Neural progenitor cell (in vitro differentiated cells): ENCODE measurements at regions not wholly inside any gene's neighbourhood (a gene's known extent, or its start where the extent isn't known, plus 50 kb on each side); places are given as distances from the start of the nearest gene placed in this dataset.

Source experiments
- DNase-seq: peaks from one replicate; pipeline ENCODE4 v3.0.0-alpha.2; 2016; ENCODE audit warnings: low spot score
- H2AFZ ChIP-seq: fragments of 200-600 bp; sonication (generic); replicated peaks from 2 replicates; pipeline ENCODE4 v1.6.1; 2016; ENCODE audit warnings: antibody characterized with exemption
- H3F3A ChIP-seq: fragments of 200-600 bp; sonication (generic); 2 replicates; pipeline ENCODE4 v1.6.1; 2016; ENCODE audit warnings: antibody characterized with exemption, low read depth
- H3K27ac ChIP-seq: fragments of 200-600 bp; sonication (generic); 2 replicates; pipeline ENCODE4 v1.5.1; 2016; ENCODE audit warnings: mild to moderate bottlenecking
- H3K27me3 ChIP-seq: fragments of 200-600 bp; sonication (generic); 2 replicates; pipeline ENCODE4 v1.6.1; 2016; ENCODE audit warnings: mild to moderate bottlenecking, moderate library complexity
- H3K36me3 ChIP-seq: fragments of 200-600 bp; sonication (generic); 2 replicates; pipeline ENCODE4 v1.5.1; 2016
- H3K4me1 ChIP-seq: fragments of 200-600 bp; sonication (generic); 2 replicates; pipeline ENCODE4 v1.6.1; 2016; ENCODE audit warnings: mixed run types
- H3K4me2 ChIP-seq: fragments of 200-600 bp; sonication (generic); 2 replicates; pipeline ENCODE4 v1.6.1; 2016
- H3K4me3 ChIP-seq: fragments of 200-600 bp; sonication (generic); 2 replicates; pipeline ENCODE4 v1.5.1; 2016
- H3K79me2 ChIP-seq: fragments of 200-600 bp; sonication (generic); 2 replicates; pipeline ENCODE4 v1.6.1; 2016; ENCODE audit warnings: low read depth
- H3K9ac ChIP-seq: fragments of 200-600 bp; sonication (generic); 2 replicates; pipeline ENCODE4 v1.6.1; 2016
- H3K9me3 ChIP-seq: fragments of 200-600 bp; sonication (generic); 2 replicates; pipeline ENCODE4 v1.5.1; 2016; ENCODE audit warnings: low read depth
- H4K20me1 ChIP-seq: fragments of 200-600 bp; sonication (generic); 2 replicates; pipeline ENCODE4 v1.6.1; 2016; ENCODE audit warnings: low read depth
- H3K27ac Mint-ChIP-seq: 3 replicates; pipeline ENCODE4 v1.8.0; 2021; ENCODE audit warnings: mixed read lengths
- H3K27me3 Mint-ChIP-seq: 2 replicates; pipeline ENCODE4 v1.8.0; 2022; ENCODE audit warnings: low read depth, mild to moderate bottlenecking, inconsistent platforms, moderate library complexity, mixed read lengths; ENCODE audit not compliant: insufficient read depth
- H3K36me3 Mint-ChIP-seq: 3 replicates; pipeline ENCODE4 v1.8.0; 2021; ENCODE audit warnings: mixed read lengths
- H3K4me1 Mint-ChIP-seq: 3 replicates; pipeline ENCODE4 v1.8.0; 2021; ENCODE audit warnings: mixed read lengths
- H3K4me3 Mint-ChIP-seq: 3 replicates; pipeline ENCODE4 v1.8.0; 2021; ENCODE audit warnings: mild to moderate bottlenecking, moderate library complexity, mixed read lengths
- H3K9me3 Mint-ChIP-seq: 3 replicates; pipeline ENCODE4 v1.8.0; 2020; ENCODE audit warnings: mixed read lengths
- EZH2 ChIP-seq: fragments of 200-600 bp; sonication (generic); IDR thresholded peaks from 2 replicates; pipeline ENCODE4 v1.6.1; 2017; ENCODE audit warnings: antibody characterized with exemption, mild to moderate bottlenecking, moderate library complexity
- EZH2phosphoT487 ChIP-seq: fragments of 200-600 bp; sonication (generic); IDR thresholded peaks from 2 replicates; pipeline ENCODE4 v1.6.1; 2017; ENCODE audit warnings: antibody characterized with exemption
- TF ChIP-seq, protein P1 (sequence below): fragments of 200-600 bp; sonication (generic); IDR thresholded peaks from 2 replicates; pipeline ENCODE4 v1.5.1; 2017; ENCODE audit warnings: antibody characterized with exemption, mild to moderate bottlenecking

DNA sequence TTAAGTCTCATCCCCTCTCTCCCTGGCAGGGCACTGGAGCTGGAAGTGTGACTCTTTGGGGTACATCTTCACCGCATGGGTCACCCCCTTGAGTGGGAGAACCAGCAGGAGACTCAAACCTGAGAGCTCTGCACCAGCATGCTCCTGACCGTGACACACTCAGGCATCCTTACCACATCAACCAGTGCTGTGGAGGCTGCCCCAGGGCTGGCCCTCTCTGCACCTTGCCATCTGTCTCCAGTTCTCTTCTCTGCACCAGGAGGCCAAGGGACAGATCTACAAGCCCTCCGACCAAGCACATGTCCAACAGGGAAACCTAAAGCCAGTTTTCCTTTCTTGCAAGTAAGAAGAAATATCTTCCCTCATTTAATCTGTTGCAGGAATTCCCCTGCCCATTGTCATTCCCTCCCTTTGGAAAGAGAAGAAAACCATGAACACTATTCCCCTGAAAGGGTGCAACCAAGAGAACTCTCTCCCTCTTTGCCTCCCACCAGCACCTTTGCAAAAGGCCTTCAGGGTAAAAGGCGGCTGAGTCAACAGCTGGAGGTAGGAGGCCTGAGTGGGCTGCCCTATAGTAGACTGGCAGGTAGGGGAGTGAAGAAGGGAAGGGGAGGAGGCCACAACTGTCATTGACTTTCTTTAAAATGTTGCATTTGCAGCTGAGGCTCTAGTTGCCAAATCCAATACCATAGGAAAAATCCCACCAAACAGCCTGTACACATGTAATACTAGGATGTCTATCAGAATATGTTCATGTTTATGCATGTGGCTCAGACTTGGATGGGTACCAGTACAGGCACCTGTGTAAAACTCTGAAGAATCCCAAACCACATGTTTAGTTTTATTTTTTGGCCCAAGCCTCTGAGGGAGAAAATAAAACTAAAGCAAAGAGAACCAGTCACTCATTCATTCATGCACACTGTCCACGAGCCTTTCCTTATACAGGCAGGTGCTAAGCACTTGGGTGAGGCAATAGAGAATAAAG is 117.0 kb downstream of the WT1 start:
- Histone ChIP-seq H3K36me3 (no peaks in the 10 kb centered on the region), H3K9me3 (no peaks in the 10 kb centered on the region), H3K27ac (no peak overlapping the region), H3K4me1 (peaks cover 10% of the 10 kb centered on the region), H4K20me1 (no peaks in the 10 kb centered on the region), H2AFZ (no peak overlapping the region), H3K79me2 (no peaks in the 10 kb centered on the region), H3K9ac (no peak overlapping the region), H3F3A (peaks cover 14% of the 10 kb centered on the region), H3K27me3 (peaks cover 9% of the 10 kb centered on the region), H3K4me2 (no peak overlapping the region), H3K4me3 (no peak overlapping the region)
- no peak for DNase-seq
- no peaks in the 10 kb centered on the region for H3K36me3 Mint-ChIP-seq
- no peaks in the 10 kb centered on the region for H3K9me3 Mint-ChIP-seq
- H3K27ac Mint-ChIP-seq = no peak overlapping the region
- H3K27me3 Mint-ChIP-seq = peaks cover 11% of the 10 kb centered on the region
- H3K4me1 Mint-ChIP-seq = peaks cover 17% of the 10 kb centered on the region
- no peak overlapping the region for H3K4me3 Mint-ChIP-seq
- no peak for TF ChIP-seq EZH2phosphoT487
- TF ChIP-seq, protein P1, sequence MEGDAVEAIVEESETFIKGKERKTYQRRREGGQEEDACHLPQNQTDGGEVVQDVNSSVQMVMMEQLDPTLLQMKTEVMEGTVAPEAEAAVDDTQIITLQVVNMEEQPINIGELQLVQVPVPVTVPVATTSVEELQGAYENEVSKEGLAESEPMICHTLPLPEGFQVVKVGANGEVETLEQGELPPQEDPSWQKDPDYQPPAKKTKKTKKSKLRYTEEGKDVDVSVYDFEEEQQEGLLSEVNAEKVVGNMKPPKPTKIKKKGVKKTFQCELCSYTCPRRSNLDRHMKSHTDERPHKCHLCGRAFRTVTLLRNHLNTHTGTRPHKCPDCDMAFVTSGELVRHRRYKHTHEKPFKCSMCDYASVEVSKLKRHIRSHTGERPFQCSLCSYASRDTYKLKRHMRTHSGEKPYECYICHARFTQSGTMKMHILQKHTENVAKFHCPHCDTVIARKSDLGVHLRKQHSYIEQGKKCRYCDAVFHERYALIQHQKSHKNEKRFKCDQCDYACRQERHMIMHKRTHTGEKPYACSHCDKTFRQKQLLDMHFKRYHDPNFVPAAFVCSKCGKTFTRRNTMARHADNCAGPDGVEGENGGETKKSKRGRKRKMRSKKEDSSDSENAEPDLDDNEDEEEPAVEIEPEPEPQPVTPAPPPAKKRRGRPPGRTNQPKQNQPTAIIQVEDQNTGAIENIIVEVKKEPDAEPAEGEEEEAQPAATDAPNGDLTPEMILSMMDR = no peak
- TF ChIP-seq EZH2 = no peak

GRCh38 chr11:32323814-32324130 is 111.6 kb downstream of the WT1 start:
- Mint-ChIP-seq H3K4me1 (peaks cover 2% of the 10 kb centered on the region), H3K27me3 (peaks cover 3% of the 10 kb centered on the region), H3K9me3 (no peaks in the 10 kb centered on the region), H3K27ac (no peak overlapping the region), H3K36me3 (no peaks in the 10 kb centered on the region), H3K4me3 (no peak overlapping the region)
- no peak for DNase-seq
- no peak overlapping the region for H2AFZ ChIP-seq
- no peaks in the 10 kb centered on the region for H3K79me2 ChIP-seq
- no peak for TF ChIP-seq EZH2
- TF ChIP-seq EZH2phosphoT487 = no peak
- TF ChIP-seq, protein P1 = no peak
- no peaks in the 10 kb centered on the region for H3K9me3 ChIP-seq
- no peak overlapping the region for H3K27ac ChIP-seq
- no peaks in the 10 kb centered on the region for H3F3A ChIP-seq
- no peaks in the 10 kb centered on the region for H4K20me1 ChIP-seq
- H3K27me3 ChIP-seq = no peaks in the 10 kb centered on the region
- no peaks in the 10 kb centered on the region for H3K36me3 ChIP-seq
- no peaks in the 10 kb centered on the region for H3K4me1 ChIP-seq
- H3K4me2 ChIP-seq = no peak overlapping the region
- H3K4me3 ChIP-seq = no peak overlapping the region
- H3K9ac ChIP-seq = no peak overlapping the region

- no peaks in the 10 kb centered on the region for H3K9me3 Mint-ChIP-seq
- H3K4me3 Mint-ChIP-seq = no peak overlapping the region
- H3K4me1 ChIP-seq = no peaks in the 10 kb centered on the region
- no peaks in the 10 kb centered on the region for H3K9me3 ChIP-seq
- no peaks in the 10 kb centered on the region for H3K36me3 ChIP-seq
- H3K4me1 Mint-ChIP-seq = peaks cover 4% of the 10 kb centered on the region
- H2AFZ ChIP-seq = no peak overlapping the region
- H3K36me3 Mint-ChIP-seq = no peaks in the 10 kb centered on the region
- H4K20me1 ChIP-seq = no peaks in the 10 kb centered on the region
- H3K79me2 ChIP-seq = no peaks in the 10 kb centered on the region
- TF ChIP-seq EZH2 (no peak), EZH2phosphoT487 (no peak)
- TF ChIP-seq, protein P1 = no peak
- H3K4me3 ChIP-seq = no peak overlapping the region
- peaks cover 3% of the 10 kb centered on the region for H3K27me3 Mint-ChIP-seq
- H3K27ac Mint-ChIP-seq = no peak overlapping the region
- no peak overlapping the region for H3K9ac ChIP-seq
- H3K4me2 ChIP-seq = no peak overlapping the region
- DNase-seq = no peak
- peaks cover 2% of the 10 kb centered on the region for H3K27me3 ChIP-seq
- no peak overlapping the region for H3K27ac ChIP-seq
- H3F3A ChIP-seq = no peaks in the 10 kb centered on the region
Measured at GRCh38 chr11:32325187-32325586, 110.2 kb downstream of the WT1 start.
